Adipocyte (in vitro differentiated cells): ENCODE measurements at regions not wholly inside any gene's neighbourhood (a gene's known extent, or its start where the extent isn't known, plus 50 kb on each side); places are given as distances from the start of the nearest gene placed in this dataset.

ENCODE experiments used
- DNase-seq: peaks from one replicate; pipeline ENCODE4 v3.0.0-alpha.2; 2015; ENCODE audit warnings: low read depth
- H3K27me3 ChIP-seq: replicated peaks from 2 replicates; pipeline ENCODE4 v1.7.0; 2013; ENCODE audit warnings: mild to moderate bottlenecking, low read length, moderate library complexity; ENCODE audit not compliant: control insufficient read depth, insufficient read depth
- H3K36me3 ChIP-seq: 2 replicates; pipeline ENCODE4 v1.7.0; 2013; ENCODE audit warnings: low read length, mild to moderate bottlenecking, moderate library complexity; ENCODE audit not compliant: control insufficient read depth, insufficient read depth, severe bottlenecking
- H3K4me1 ChIP-seq: 2 replicates; pipeline ENCODE4 v1.7.0; 2013; ENCODE audit warnings: mild to moderate bottlenecking, low read length, moderate library complexity; ENCODE audit not compliant: control insufficient read depth, insufficient read depth
- H3K4me3 ChIP-seq: 2 replicates; pipeline ENCODE4 v1.7.0; 2013; ENCODE audit warnings: mild to moderate bottlenecking, low read length, moderate library complexity
- H3K9ac ChIP-seq: 2 replicates; pipeline ENCODE4 v1.7.0; 2013; ENCODE audit warnings: mild to moderate bottlenecking, low read length, moderate library complexity
- H3K9me3 ChIP-seq: 2 replicates; pipeline ENCODE4 v1.7.0; 2013; ENCODE audit warnings: mild to moderate bottlenecking, low read length, moderate library complexity; ENCODE audit not compliant: control insufficient read depth

- Histone ChIP-seq H3K9me3 (no peaks in the 10 kb centered on the region), H3K36me3 (no peaks in the 10 kb centered on the region), H3K4me3 (no peak overlapping the region), H3K27me3 (peaks cover 16% of the 10 kb centered on the region), H3K9ac (no peak overlapping the region), H3K4me1 (no peaks in the 10 kb centered on the region)
- no peak for DNase-seq
Measured at GRCh38 chrX:137366018-137366633, 199.8 kb upstream of the ZIC3 start.

GRCh38 chrX:137363559-137363958 is 202.4 kb upstream of the ZIC3 start:
- DNase-seq: no peak
- no peaks in the 10 kb centered on the region for H3K4me1 ChIP-seq
- no peaks in the 10 kb centered on the region for H3K36me3 ChIP-seq
- no peak overlapping the region for H3K4me3 ChIP-seq
- H3K9ac ChIP-seq: no peak overlapping the region
- no peaks in the 10 kb centered on the region for H3K9me3 ChIP-seq
- H3K27me3 ChIP-seq: peaks cover 17% of the 10 kb centered on the region

- no peak for DNase-seq
- H3K36me3 ChIP-seq: no peaks in the 10 kb centered on the region
- no peaks in the 10 kb centered on the region for H3K9me3 ChIP-seq
- no peak overlapping the region for H3K9ac ChIP-seq
- H3K4me3 ChIP-seq: no peak overlapping the region
- peaks cover 14% of the 10 kb centered on the region for H3K27me3 ChIP-seq
- H3K4me1 ChIP-seq: no peaks in the 10 kb centered on the region
Measured at GRCh38 chrX:137362583-137362982, 203.3 kb upstream of the ZIC3 start.

GRCh38 chrX:137354851-137355250 is 211.1 kb upstream of the ZIC3 start:
- no peak overlapping the region for H3K4me3 ChIP-seq
- no peaks in the 10 kb centered on the region for H3K9me3 ChIP-seq
- H3K36me3 ChIP-seq: no peaks in the 10 kb centered on the region
- no peak for DNase-seq
- H3K27me3 ChIP-seq: no peaks in the 10 kb centered on the region
- no peak overlapping the region for H3K9ac ChIP-seq
- H3K4me1 ChIP-seq: no peaks in the 10 kb centered on the region

- no peaks in the 10 kb centered on the region for H3K9me3 ChIP-seq
- H3K9ac ChIP-seq: no peak overlapping the region
- DNase-seq: no peak
- H3K4me3 ChIP-seq: no peak overlapping the region
- no peaks in the 10 kb centered on the region for H3K36me3 ChIP-seq
- H3K4me1 ChIP-seq: no peaks in the 10 kb centered on the region
- no peaks in the 10 kb centered on the region for H3K27me3 ChIP-seq
Measured at GRCh38 chrX:137353404-137353803, 212.5 kb upstream of the ZIC3 start.

GRCh38 chrX:137352101-137352660 is 213.7 kb upstream of the ZIC3 start:
- H3K27me3 ChIP-seq: no peaks in the 10 kb centered on the region
- no peak overlapping the region for H3K9ac ChIP-seq
- H3K4me1 ChIP-seq: no peaks in the 10 kb centered on the region
- DNase-seq: no peak
- no peak overlapping the region for H3K4me3 ChIP-seq
- H3K36me3 ChIP-seq: no peaks in the 10 kb centered on the region
- H3K9me3 ChIP-seq: no peaks in the 10 kb centered on the region

GRCh38 chrX:137342969-137343368 is 223.0 kb upstream of the ZIC3 start:
- H3K36me3 ChIP-seq: no peaks in the 10 kb centered on the region
- H3K9ac ChIP-seq: no peak overlapping the region
- DNase-seq: no peak
- H3K27me3 ChIP-seq: peaks cover 16% of the 10 kb centered on the region
- no peaks in the 10 kb centered on the region for H3K9me3 ChIP-seq
- H3K4me3 ChIP-seq: no peak overlapping the region
- no peaks in the 10 kb centered on the region for H3K4me1 ChIP-seq

- H3K4me1 ChIP-seq: no peaks in the 10 kb centered on the region
- no peaks in the 10 kb centered on the region for H3K27me3 ChIP-seq
- DNase-seq: no peak
- no peaks in the 10 kb centered on the region for H3K36me3 ChIP-seq
- no peak overlapping the region for H3K9ac ChIP-seq
- no peak overlapping the region for H3K4me3 ChIP-seq
- H3K9me3 ChIP-seq: no peaks in the 10 kb centered on the region
Measured at GRCh38 chrX:137313627-137314026, 252.3 kb upstream of the ZIC3 start.

- Histone ChIP-seq H3K9me3 (peaks cover 9% of the 10 kb centered on the region), H3K4me1 (no peaks in the 10 kb centered on the region), H3K9ac (no peak overlapping the region), H3K4me3 (no peak overlapping the region), H3K27me3 (no peaks in the 10 kb centered on the region), H3K36me3 (no peaks in the 10 kb centered on the region)
- DNase-seq: no peak
Measured at GRCh38 chrX:137305404-137305803, 260.5 kb upstream of the ZIC3 start.

- Histone ChIP-seq H3K36me3 (no peaks in the 10 kb centered on the region), H3K9me3 (no peaks in the 10 kb centered on the region), H3K4me1 (no peaks in the 10 kb centered on the region), H3K9ac (no peak overlapping the region), H3K27me3 (no peaks in the 10 kb centered on the region), H3K4me3 (no peak overlapping the region)
- DNase-seq: no peak
Measured at GRCh38 chrX:137297167-137297566, 263.4 kb upstream of the GPR101 start.

- H3K9ac ChIP-seq: no peak overlapping the region
- no peak overlapping the region for H3K4me3 ChIP-seq
- no peaks in the 10 kb centered on the region for H3K4me1 ChIP-seq
- DNase-seq: no peak
- no peaks in the 10 kb centered on the region for H3K36me3 ChIP-seq
- peaks cover 6% of the 10 kb centered on the region for H3K27me3 ChIP-seq
- H3K9me3 ChIP-seq: no peaks in the 10 kb centered on the region
Measured at GRCh38 chrX:137290011-137290410, 256.2 kb upstream of the GPR101 start.

GRCh38 chrX:137287191-137287590 is 253.4 kb upstream of the GPR101 start:
- DNase-seq: no peak
- H3K9ac ChIP-seq: no peak overlapping the region
- H3K4me1 ChIP-seq: no peaks in the 10 kb centered on the region

More at GRCh38 chrX:137287191-137287590, 253.4 kb upstream of the GPR101 start:
- Histone ChIP-seq H3K27me3 (peaks cover 16% of the 10 kb centered on the region), H3K36me3 (no peaks in the 10 kb centered on the region), H3K9me3 (no peaks in the 10 kb centered on the region), H3K4me3 (no peak overlapping the region)
